ENCODE measurements at regions not wholly inside any gene's neighbourhood (a gene's known extent, or its start where the extent isn't known, plus 50 kb on each side); places are given as distances from the start of the nearest gene placed in this dataset.

DNA sequence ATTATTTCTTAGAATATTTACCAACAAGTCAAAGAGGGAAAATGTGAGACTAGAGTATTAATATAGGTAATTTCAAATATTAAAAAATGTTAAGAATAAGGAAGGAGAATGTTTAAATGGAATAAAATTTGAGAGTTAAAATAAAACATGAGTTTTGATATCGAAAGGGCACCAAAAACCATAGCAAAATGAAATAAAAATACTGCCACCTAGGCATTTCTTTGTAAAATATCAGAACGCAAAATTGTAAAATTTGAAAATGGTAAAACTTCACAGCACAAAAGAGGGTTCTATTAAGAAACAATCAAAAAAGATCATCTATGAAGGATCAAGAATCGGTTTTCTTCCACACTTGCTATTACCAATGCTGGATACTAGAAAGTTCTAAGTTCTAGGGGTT is 418.3 kb downstream of the TAF11L14 start:
- ATAC-seq: no peak
- TF ChIP-seq PPARA (CRISPR knock-in tag; IDR thresholded peaks at IDR 0.05; ENCODE audit: borderline replicate concordance) (no peak), GLIS3 (CRISPR knock-in tag; IDR thresholded peaks at IDR 0.05) (no peak), TOX (CRISPR knock-in tag; IDR thresholded peaks at IDR 0.05; ENCODE audit: borderline replicate concordance) (no peak), TCF4 (CRISPR knock-in tag; IDR thresholded peaks at IDR 0.05; ENCODE audit: borderline replicate concordance) (no peak), ZNF565 (CRISPR knock-in tag; conservative IDR thresholded peaks at IDR 0.05; ENCODE audit: low read depth) (no peak), ZFP3 (CRISPR knock-in tag; IDR thresholded peaks at IDR 0.05) (no peak), ZNF70 (CRISPR knock-in tag; IDR thresholded peaks at IDR 0.05) (no peak), ZNF8 (CRISPR knock-in tag; IDR thresholded peaks at IDR 0.05) (no peak), CSDC2 (CRISPR knock-in tag; IDR thresholded peaks at IDR 0.05) (no peak), ISL1 (CRISPR knock-in tag; IDR thresholded peaks at IDR 0.05) (no peak), BACH2 (CRISPR knock-in tag; IDR thresholded peaks at IDR 0.05; ENCODE audit: borderline replicate concordance) (no peak), OSR1 (CRISPR knock-in tag; IDR thresholded peaks at IDR 0.05) (no peak), ZC3H10 (CRISPR knock-in tag; IDR thresholded peaks at IDR 0.05) (no peak)
- TF ChIP-seq, protein P1, sequence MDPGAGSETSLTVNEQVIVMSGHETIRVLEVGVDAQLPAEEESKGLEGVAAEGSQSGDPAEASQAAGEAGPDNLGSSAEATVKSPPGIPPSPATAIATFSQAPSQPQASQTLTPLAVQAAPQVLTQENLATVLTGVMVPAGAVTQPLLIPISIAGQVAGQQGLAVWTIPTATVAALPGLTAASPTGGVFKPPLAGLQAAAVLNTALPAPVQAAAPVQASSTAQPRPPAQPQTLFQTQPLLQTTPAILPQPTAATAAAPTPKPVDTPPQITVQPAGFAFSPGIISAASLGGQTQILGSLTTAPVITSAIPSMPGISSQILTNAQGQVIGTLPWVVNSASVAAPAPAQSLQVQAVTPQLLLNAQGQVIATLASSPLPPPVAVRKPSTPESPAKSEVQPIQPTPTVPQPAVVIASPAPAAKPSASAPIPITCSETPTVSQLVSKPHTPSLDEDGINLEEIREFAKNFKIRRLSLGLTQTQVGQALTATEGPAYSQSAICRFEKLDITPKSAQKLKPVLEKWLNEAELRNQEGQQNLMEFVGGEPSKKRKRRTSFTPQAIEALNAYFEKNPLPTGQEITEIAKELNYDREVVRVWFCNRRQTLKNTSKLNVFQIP (CRISPR knock-in tag; IDR thresholded peaks at IDR 0.05; ENCODE audit: borderline replicate concordance, low read depth): no peak
- TF ChIP-seq, protein P2, sequence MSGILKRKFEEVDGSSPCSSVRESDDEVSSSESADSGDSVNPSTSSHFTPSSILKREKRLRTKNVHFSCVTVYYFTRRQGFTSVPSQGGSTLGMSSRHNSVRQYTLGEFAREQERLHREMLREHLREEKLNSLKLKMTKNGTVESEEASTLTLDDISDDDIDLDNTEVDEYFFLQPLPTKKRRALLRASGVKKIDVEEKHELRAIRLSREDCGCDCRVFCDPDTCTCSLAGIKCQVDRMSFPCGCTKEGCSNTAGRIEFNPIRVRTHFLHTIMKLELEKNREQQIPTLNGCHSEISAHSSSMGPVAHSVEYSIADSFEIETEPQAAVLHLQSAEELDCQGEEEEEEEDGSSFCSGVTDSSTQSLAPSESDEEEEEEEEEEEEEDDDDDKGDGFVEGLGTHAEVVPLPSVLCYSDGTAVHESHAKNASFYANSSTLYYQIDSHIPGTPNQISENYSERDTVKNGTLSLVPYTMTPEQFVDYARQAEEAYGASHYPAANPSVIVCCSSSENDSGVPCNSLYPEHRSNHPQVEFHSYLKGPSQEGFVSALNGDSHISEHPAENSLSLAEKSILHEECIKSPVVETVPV (CRISPR knock-in tag; IDR thresholded peaks at IDR 0.05): no peak

DNA sequence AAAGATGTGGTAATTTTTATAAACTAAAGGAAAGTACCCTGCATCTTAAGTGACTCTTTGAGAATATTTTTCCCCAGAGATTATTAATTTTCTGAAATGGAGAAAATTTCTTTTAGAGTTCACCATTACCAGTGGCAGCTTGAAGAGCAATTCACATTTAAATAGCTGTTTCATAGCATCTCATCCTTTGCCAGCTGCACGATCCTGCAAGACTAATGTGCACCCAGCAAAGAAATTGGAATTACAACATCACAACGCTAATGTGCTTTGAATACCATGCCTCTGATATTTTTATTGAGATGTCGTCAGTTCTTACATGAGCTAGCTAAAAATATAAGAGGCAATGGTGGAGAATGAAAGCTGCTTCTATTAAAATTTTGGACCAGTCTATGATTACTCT is 423.5 kb downstream of the TAF11L14 start:
- TF ChIP-seq ARNTL (CRISPR knock-in tag; IDR thresholded peaks at IDR 0.05; ENCODE audit: borderline replicate concordance, low read depth) (no peak), CSDC2 (CRISPR knock-in tag; IDR thresholded peaks at IDR 0.05) (no peak), SNAI2 (CRISPR knock-in tag; IDR thresholded peaks at IDR 0.05) (no peak), ISL1 (CRISPR knock-in tag; IDR thresholded peaks at IDR 0.05) (no peak), BACH2 (CRISPR knock-in tag; IDR thresholded peaks at IDR 0.05; ENCODE audit: borderline replicate concordance) (no peak), ZNF565 (CRISPR knock-in tag; conservative IDR thresholded peaks at IDR 0.05; ENCODE audit: low read depth) (no peak), ZFP30 (CRISPR knock-in tag; IDR thresholded peaks at IDR 0.05) (no peak), RARB (CRISPR knock-in tag; IDR thresholded peaks at IDR 0.05) (no peak), ZC3H10 (CRISPR knock-in tag; IDR thresholded peaks at IDR 0.05) (no peak), PPARA (CRISPR knock-in tag; IDR thresholded peaks at IDR 0.05; ENCODE audit: borderline replicate concordance) (no peak), GLIS3 (CRISPR knock-in tag; IDR thresholded peaks at IDR 0.05) (no peak), TOX (CRISPR knock-in tag; IDR thresholded peaks at IDR 0.05; ENCODE audit: borderline replicate concordance) (no peak)
- TF ChIP-seq, protein P3, sequence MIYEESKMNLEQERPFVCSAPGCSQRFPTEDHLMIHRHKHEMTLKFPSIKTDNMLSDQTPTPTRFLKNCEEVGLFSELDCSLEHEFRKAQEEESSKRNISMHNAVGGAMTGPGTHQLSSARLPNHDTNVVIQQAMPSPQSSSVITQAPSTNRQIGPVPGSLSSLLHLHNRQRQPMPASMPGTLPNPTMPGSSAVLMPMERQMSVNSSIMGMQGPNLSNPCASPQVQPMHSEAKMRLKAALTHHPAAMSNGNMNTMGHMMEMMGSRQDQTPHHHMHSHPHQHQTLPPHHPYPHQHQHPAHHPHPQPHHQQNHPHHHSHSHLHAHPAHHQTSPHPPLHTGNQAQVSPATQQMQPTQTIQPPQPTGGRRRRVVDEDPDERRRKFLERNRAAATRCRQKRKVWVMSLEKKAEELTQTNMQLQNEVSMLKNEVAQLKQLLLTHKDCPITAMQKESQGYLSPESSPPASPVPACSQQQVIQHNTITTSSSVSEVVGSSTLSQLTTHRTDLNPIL (CRISPR knock-in tag; IDR thresholded peaks at IDR 0.05; ENCODE audit: low read depth): no peak
- TF ChIP-seq, protein P4, sequence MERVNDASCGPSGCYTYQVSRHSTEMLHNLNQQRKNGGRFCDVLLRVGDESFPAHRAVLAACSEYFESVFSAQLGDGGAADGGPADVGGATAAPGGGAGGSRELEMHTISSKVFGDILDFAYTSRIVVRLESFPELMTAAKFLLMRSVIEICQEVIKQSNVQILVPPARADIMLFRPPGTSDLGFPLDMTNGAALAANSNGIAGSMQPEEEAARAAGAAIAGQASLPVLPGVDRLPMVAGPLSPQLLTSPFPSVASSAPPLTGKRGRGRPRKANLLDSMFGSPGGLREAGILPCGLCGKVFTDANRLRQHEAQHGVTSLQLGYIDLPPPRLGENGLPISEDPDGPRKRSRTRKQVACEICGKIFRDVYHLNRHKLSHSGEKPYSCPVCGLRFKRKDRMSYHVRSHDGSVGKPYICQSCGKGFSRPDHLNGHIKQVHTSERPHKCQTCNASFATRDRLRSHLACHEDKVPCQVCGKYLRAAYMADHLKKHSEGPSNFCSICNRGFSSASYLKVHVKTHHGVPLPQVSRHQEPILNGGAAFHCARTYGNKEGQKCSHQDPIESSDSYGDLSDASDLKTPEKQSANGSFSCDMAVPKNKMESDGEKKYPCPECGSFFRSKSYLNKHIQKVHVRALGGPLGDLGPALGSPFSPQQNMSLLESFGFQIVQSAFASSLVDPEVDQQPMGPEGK (CRISPR knock-in tag; IDR thresholded peaks at IDR 0.05; ENCODE audit: borderline replicate concordance): no peak
- TF ChIP-seq, protein P2 (CRISPR knock-in tag; IDR thresholded peaks at IDR 0.05): no peak
- TF ChIP-seq, protein P5, sequence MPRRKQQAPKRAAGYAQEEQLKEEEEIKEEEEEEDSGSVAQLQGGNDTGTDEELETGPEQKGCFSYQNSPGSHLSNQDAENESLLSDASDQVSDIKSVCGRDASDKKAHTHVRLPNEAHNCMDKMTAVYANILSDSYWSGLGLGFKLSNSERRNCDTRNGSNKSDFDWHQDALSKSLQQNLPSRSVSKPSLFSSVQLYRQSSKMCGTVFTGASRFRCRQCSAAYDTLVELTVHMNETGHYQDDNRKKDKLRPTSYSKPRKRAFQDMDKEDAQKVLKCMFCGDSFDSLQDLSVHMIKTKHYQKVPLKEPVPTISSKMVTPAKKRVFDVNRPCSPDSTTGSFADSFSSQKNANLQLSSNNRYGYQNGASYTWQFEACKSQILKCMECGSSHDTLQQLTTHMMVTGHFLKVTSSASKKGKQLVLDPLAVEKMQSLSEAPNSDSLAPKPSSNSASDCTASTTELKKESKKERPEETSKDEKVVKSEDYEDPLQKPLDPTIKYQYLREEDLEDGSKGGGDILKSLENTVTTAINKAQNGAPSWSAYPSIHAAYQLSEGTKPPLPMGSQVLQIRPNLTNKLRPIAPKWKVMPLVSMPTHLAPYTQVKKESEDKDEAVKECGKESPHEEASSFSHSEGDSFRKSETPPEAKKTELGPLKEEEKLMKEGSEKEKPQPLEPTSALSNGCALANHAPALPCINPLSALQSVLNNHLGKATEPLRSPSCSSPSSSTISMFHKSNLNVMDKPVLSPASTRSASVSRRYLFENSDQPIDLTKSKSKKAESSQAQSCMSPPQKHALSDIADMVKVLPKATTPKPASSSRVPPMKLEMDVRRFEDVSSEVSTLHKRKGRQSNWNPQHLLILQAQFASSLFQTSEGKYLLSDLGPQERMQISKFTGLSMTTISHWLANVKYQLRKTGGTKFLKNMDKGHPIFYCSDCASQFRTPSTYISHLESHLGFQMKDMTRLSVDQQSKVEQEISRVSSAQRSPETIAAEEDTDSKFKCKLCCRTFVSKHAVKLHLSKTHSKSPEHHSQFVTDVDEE (CRISPR knock-in tag; IDR thresholded peaks at IDR 0.05): no peak
- TF ChIP-seq, protein P1 (CRISPR knock-in tag; IDR thresholded peaks at IDR 0.05; ENCODE audit: borderline replicate concordance, low read depth): no peak
- ATAC-seq: no peak
